Mesenchymal stem cell (in vitro differentiated cells and primary cell): ENCODE measurements at regions not wholly inside any gene's neighbourhood (a gene's known extent, or its start where the extent isn't known, plus 50 kb on each side); places are given as distances from the start of the nearest gene placed in this dataset.

Experiments used
- DNase-seq: peaks from one replicate; pipeline ENCODE4 v3.0.0-alpha.2; 2013
- H2AFZ ChIP-seq: one replicate; pipeline ENCODE4 v1.6.1; 2013; ENCODE audit warnings: low read depth, mild to moderate bottlenecking, control low read depth, inconsistent platforms, low read length, moderate library complexity
- H2AK5ac ChIP-seq: 2 replicates; pipeline ENCODE4 v1.6.1; 2013; ENCODE audit warnings: low read length, moderate library complexity, mild to moderate bottlenecking, inconsistent platforms; ENCODE audit not compliant: severe bottlenecking
- H2BK120ac ChIP-seq: one replicate; pipeline ENCODE4 v1.6.1; 2013; ENCODE audit warnings: low read depth, mild to moderate bottlenecking, inconsistent platforms, low read length, moderate library complexity
- H2BK12ac ChIP-seq, 2 experiments: one replicate each; pipeline ENCODE4 v1.6.1; 2013; ENCODE audit warnings: inconsistent platforms in 2 of 2, low read length in 2 of 2, mild to moderate bottlenecking in 2 of 2, moderate library complexity in 2 of 2, control low read depth in 1 of 2
- H2BK15ac ChIP-seq: one replicate; pipeline ENCODE4 v1.6.1; 2013; ENCODE audit warnings: mild to moderate bottlenecking, low read depth, inconsistent platforms; ENCODE audit not compliant: poor library complexity, severe bottlenecking
- H2BK5ac ChIP-seq: 2 replicates; pipeline ENCODE4 v1.6.1; 2013; ENCODE audit warnings: low read depth, mild to moderate bottlenecking, low read length, control low read depth, inconsistent platforms; ENCODE audit not compliant: poor library complexity, severe bottlenecking
- H3K14ac ChIP-seq, 2 experiments: one replicate each; pipeline ENCODE4 v1.6.1; 2013; ENCODE audit warnings: inconsistent platforms in 2 of 2, low read length in 2 of 2, control low read depth in 1 of 2, mild to moderate bottlenecking in 1 of 2, moderate library complexity in 1 of 2
- H3K18ac ChIP-seq, 2 experiments: one replicate each; pipeline ENCODE4 v1.6.1; 2013; ENCODE audit warnings: inconsistent platforms in 2 of 2, low read length in 2 of 2, control low read depth in 1 of 2, low read depth in 1 of 2, mild to moderate bottlenecking in 1 of 2
- H3K23ac ChIP-seq, 2 experiments: one replicate each; pipeline ENCODE4 v1.6.1; 2013; ENCODE audit warnings: inconsistent platforms in 2 of 2, low read length in 2 of 2, mild to moderate bottlenecking in 2 of 2, moderate library complexity in 2 of 2, control low read depth in 1 of 2
- H3K27ac ChIP-seq: 2 replicates; pipeline ENCODE4 v1.5.1; 2013; ENCODE audit warnings: mild to moderate bottlenecking, moderate library complexity, low read length, control low read depth, inconsistent platforms; ENCODE audit not compliant: poor library complexity, severe bottlenecking
- H3K27me3 ChIP-seq, 2 experiments: 2 replicates each; pipeline versions ENCODE4 v1.6.1 to v1.7.0; 2013; ENCODE audit warnings: low read length in 2 of 2, mild to moderate bottlenecking in 2 of 2, moderate library complexity in 2 of 2, control low read depth in 1 of 2, inconsistent platforms in 1 of 2; ENCODE audit not compliant: control insufficient read depth in 1 of 2, insufficient read depth in 1 of 2
- H3K36me3 ChIP-seq, 2 experiments: 2 replicates each; pipeline versions ENCODE4 v1.6.1 to v1.7.0; 2013; ENCODE audit warnings: low read length in 2 of 2, control low read depth in 1 of 2, inconsistent platforms in 1 of 2, low read depth in 1 of 2, mild to moderate bottlenecking in 1 of 2; ENCODE audit not compliant: insufficient read depth in 2 of 2, control insufficient read depth in 1 of 2
- H3K4ac ChIP-seq, 2 experiments: one replicate each; pipeline ENCODE4 v1.6.1; 2013; ENCODE audit warnings: inconsistent platforms in 2 of 2, low read length in 2 of 2, mild to moderate bottlenecking in 2 of 2, moderate library complexity in 2 of 2, control low read depth in 1 of 2, low read depth in 1 of 2
- H3K4me1 ChIP-seq: 2 replicates; pipeline ENCODE4 v1.6.1; 2013; ENCODE audit warnings: low read depth, low read length, control low read depth; ENCODE audit not compliant: control insufficient read depth, insufficient read depth
- H3K4me2 ChIP-seq: 2 replicates; pipeline ENCODE4 v1.6.1; 2013; ENCODE audit warnings: low read length, mild to moderate bottlenecking, inconsistent platforms; ENCODE audit not compliant: poor library complexity, severe bottlenecking
- H3K4me3 ChIP-seq, 2 experiments: 2 replicates each; pipeline versions ENCODE4 v1.5.1 to v1.7.0; 2013; ENCODE audit warnings: low read length in 2 of 2, mild to moderate bottlenecking in 2 of 2, control low read depth in 1 of 2, low read depth in 1 of 2; ENCODE audit not compliant: insufficient read depth in 1 of 2
- H3K79me1 ChIP-seq: replicated peaks from 2 replicates; pipeline ENCODE4 v1.6.1; 2013; ENCODE audit warnings: mild to moderate bottlenecking, control low read depth, low read length, inconsistent platforms; ENCODE audit not compliant: poor library complexity, severe bottlenecking
- H3K9ac ChIP-seq: 2 replicates; pipeline ENCODE4 v1.7.0; 2013; ENCODE audit warnings: mild to moderate bottlenecking, low read length, moderate library complexity
- H3K9me3 ChIP-seq: 2 replicates; pipeline ENCODE4 v1.7.0; 2013; ENCODE audit warnings: mild to moderate bottlenecking, low read length; ENCODE audit not compliant: control insufficient read depth
- H4K8ac ChIP-seq: one replicate; pipeline ENCODE4 v1.6.1; 2013; ENCODE audit warnings: inconsistent platforms, mild to moderate bottlenecking, low read length, moderate library complexity
- H4K91ac ChIP-seq: one replicate; pipeline ENCODE4 v1.6.1; 2013; ENCODE audit warnings: mild to moderate bottlenecking, low read length, inconsistent platforms
- WGBS: methylation state at CpG from one replicate; pipeline ENCODE4 v1.1.7; 2013; ENCODE audit warnings: mixed read lengths; 5-methylcytosine and 5-hydroxymethylcytosine counted together

- 90% methylated on average over 3 of the region's 4 CpGs for WGBS
- Histone ChIP-seq H2AFZ (no peak overlapping the region), H2BK120ac (no peak overlapping the region), H3K4me1 (no peaks in the 10 kb centered on the region), H3K79me1 (no peaks in the 10 kb centered on the region), H2AK5ac (no peak overlapping the region), H3K4me3 (no peak overlapping the region), H4K8ac (no peak overlapping the region), H3K4ac (no peak overlapping the region), H3K9me3 (no peaks in the 10 kb centered on the region), H2BK5ac (no peak overlapping the region), H3K4me2 (no peak overlapping the region), H3K9ac (no peak overlapping the region), H3K27me3 (no peaks in the 10 kb centered on the region), H3K23ac (no peak overlapping the region), H4K91ac (no peak overlapping the region), H3K27ac (no peak overlapping the region), H3K36me3 (no peaks in the 10 kb centered on the region), H3K14ac (no peak overlapping the region), H2BK15ac (no peak overlapping the region), H3K18ac (no peak overlapping the region), H2BK12ac (no peak overlapping the region)
- DNase-seq, result no peak
These were observed 78.9 kb upstream of the SNX9 start for GRCh38 chr6:157744102-157744601.

DNA sequence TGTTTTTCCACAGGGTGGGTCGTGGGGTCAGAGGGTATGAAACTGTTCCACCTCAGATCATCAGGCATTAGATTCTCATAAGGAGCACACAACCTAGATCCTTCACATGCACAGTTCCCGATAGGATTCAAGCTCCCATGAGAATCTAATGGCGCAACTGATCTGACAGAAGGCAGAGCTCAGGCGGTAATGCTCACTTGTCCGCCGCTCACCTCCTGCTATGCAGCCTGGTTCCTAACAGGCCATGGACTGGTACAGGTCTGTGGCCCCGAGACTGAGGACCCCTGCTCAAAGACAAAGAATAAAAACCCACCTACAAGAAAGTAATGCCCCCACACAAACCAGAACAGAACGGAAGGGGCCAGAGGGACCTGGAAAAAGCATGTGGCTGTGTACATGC, 76.1 kb upstream of the SNX9 start:
- Histone ChIP-seq H3K27me3 (no peaks in the 10 kb centered on the region), H3K9ac (no peak overlapping the region), H3K4me1 (no peaks in the 10 kb centered on the region), H4K8ac (no peak overlapping the region), H3K14ac (no peak overlapping the region), H2BK12ac (no peak overlapping the region), H3K79me1 (no peaks in the 10 kb centered on the region), H3K18ac (no peak overlapping the region), H3K4me3 (no peak overlapping the region), H3K36me3 (no peaks in the 10 kb centered on the region), H3K23ac (no peak overlapping the region), H2BK120ac (no peak overlapping the region), H3K4ac (no peak overlapping the region), H3K9me3 (no peaks in the 10 kb centered on the region), H4K91ac (no peak overlapping the region), H2AK5ac (no peak overlapping the region), H3K27ac (no peak overlapping the region), H3K4me2 (no peak overlapping the region), H2BK15ac (no peak overlapping the region), H2BK5ac (no peak overlapping the region), H2AFZ (no peak overlapping the region)
- no peak for DNase-seq
- WGBS, result 88% methylated on average over 8 of the region's 8 CpGs

- Histone ChIP-seq H3K4me3 (no peak overlapping the region), H4K91ac (no peak overlapping the region), H3K27me3 (no peaks in the 10 kb centered on the region), H3K9ac (no peak overlapping the region), H3K79me1 (no peaks in the 10 kb centered on the region), H3K14ac (no peak overlapping the region), H3K18ac (no peak overlapping the region), H2BK120ac (no peak overlapping the region), H3K36me3 (no peaks in the 10 kb centered on the region), H3K4ac (no peak overlapping the region), H2AFZ (no peak overlapping the region), H3K23ac (no peak overlapping the region), H2BK12ac (no peak overlapping the region), H3K4me1 (no peaks in the 10 kb centered on the region), H4K8ac (no peak overlapping the region), H2BK5ac (no peak overlapping the region), H2BK15ac (no peak overlapping the region), H2AK5ac (no peak overlapping the region), H3K9me3 (no peaks in the 10 kb centered on the region), H3K4me2 (no peak overlapping the region), H3K27ac (no peak overlapping the region)
- WGBS, result no CpG with 5 or more reads among the region's 4 CpGs
- DNase-seq, result no peak
These were observed 75.7 kb upstream of the SNX9 start for GRCh38 chr6:157747370-157747769.

- Histone ChIP-seq H3K27me3 (no peaks in the 10 kb centered on the region), H3K4ac (no peak overlapping the region), H3K23ac (no peak overlapping the region), H3K36me3 (no peaks in the 10 kb centered on the region), H3K79me1 (no peaks in the 10 kb centered on the region), H3K27ac (no peak overlapping the region), H2BK5ac (no peak overlapping the region), H3K9me3 (no peaks in the 10 kb centered on the region), H3K14ac (no peak overlapping the region), H2BK12ac (no peak overlapping the region), H3K4me1 (no peaks in the 10 kb centered on the region), H4K8ac (no peak overlapping the region), H2AFZ (no peak overlapping the region), H2AK5ac (no peak overlapping the region), H3K4me3 (no peak overlapping the region), H2BK120ac (no peak overlapping the region), H4K91ac (no peak overlapping the region), H3K18ac (no peak overlapping the region), H2BK15ac (no peak overlapping the region), H3K4me2 (no peak overlapping the region), H3K9ac (no peak overlapping the region)
- DNase-seq, result no peak
- WGBS, result 100% methylated on average over 2 of the region's 2 CpGs
These were observed 74.0 kb upstream of the SNX9 start for GRCh38 chr6:157748839-157749571.
